BLaER1 treated with 17β-estradiol and CSF1 and Interleukin-3, amounts not matched to agents 10 nM and 100 nM (cell line): ENCODE measurements at regions not wholly inside any gene's neighbourhood (a gene's known extent, or its start where the extent isn't known, plus 50 kb on each side); places are given as distances from the start of the nearest gene placed in this dataset.

Experiments
- H3K27ac ChIP-seq, 11 experiments: shearing (Covaris generic); formaldehyde crosslinking; 2 replicates each; pipeline ENCODE4 v1.8.1; 2022
- H3K27me3 ChIP-seq, 11 experiments: shearing (Covaris generic); formaldehyde crosslinking; 2 replicates each; pipeline ENCODE4 v1.8.1; 2022
- H3K36me3 ChIP-seq, 11 experiments: shearing (Covaris generic); formaldehyde crosslinking; 2 replicates each; pipeline ENCODE4 v1.8.1; 2022
- H3K4me1 ChIP-seq, 10 experiments: shearing (Covaris generic); formaldehyde crosslinking; 2 replicates each; pipeline ENCODE4 v1.8.1; 2022
- H3K4me2 ChIP-seq, 11 experiments: shearing (Covaris generic); formaldehyde crosslinking; 2 replicates each; pipeline ENCODE4 v1.8.1; 2022
- H3K4me3 ChIP-seq, 10 experiments: shearing (Covaris generic); formaldehyde crosslinking; 2 replicates each; pipeline ENCODE4 v1.8.1; 2022
- H3K9ac ChIP-seq, 11 experiments: shearing (Covaris generic); formaldehyde crosslinking; 2 replicates each; pipeline ENCODE4 v1.8.1; 2022
- H3K9me3 ChIP-seq, 11 experiments: shearing (Covaris generic); formaldehyde crosslinking; replicated peaks in 1 of 11; 2 replicates each; pipeline ENCODE4 v1.8.1; 2022
- H4K20me1 ChIP-seq, 11 experiments: shearing (Covaris generic); formaldehyde crosslinking; 2 replicates each; pipeline ENCODE4 v1.8.1; 2022
- Cebpa-rat ChIP-seq, 11 experiments: shearing (Covaris generic); IDR thresholded peaks; 2 replicates each; pipeline ENCODE4 v1.8.1; 2022

- Histone ChIP-seq H3K9me3 (no peaks in the 10 kb centered on the region), H3K27me3 (no peaks in the 10 kb centered on the region), H4K20me1 (no peaks in the 10 kb centered on the region), H3K27ac (no peak overlapping the region), H3K4me3 (no peak overlapping the region), H3K36me3 (no peaks in the 10 kb centered on the region), H3K4me2 (no peak overlapping the region), H3K9ac (no peak overlapping the region), H3K4me1 (no peaks in the 10 kb centered on the region)
- no peak for TF ChIP-seq Cebpa-rat (IDR thresholded peaks at IDR 0.05)
Observed at GRCh38 chr12:5244513-5244972, 187.4 kb upstream of the NTF3 start.

- Histone ChIP-seq H4K20me1 (no peaks in the 10 kb centered on the region), H3K36me3 (no peaks in the 10 kb centered on the region), H3K27me3 (no peaks in the 10 kb centered on the region), H3K9me3 (no peaks in the 10 kb centered on the region), H3K4me2 (no peak overlapping the region), H3K4me3 (no peak overlapping the region), H3K9ac (no peak overlapping the region), H3K27ac (no peak overlapping the region), H3K4me1 (no peaks in the 10 kb centered on the region)
- no peak for TF ChIP-seq Cebpa-rat (IDR thresholded peaks at IDR 0.05)
Observed at GRCh38 chr12:5246196-5246595, 185.7 kb upstream of the NTF3 start.

GRCh38 chr12:5247144-5247543, 184.8 kb upstream of the NTF3 start:
- Histone ChIP-seq H3K27me3 (no peaks in the 10 kb centered on the region), H3K27ac (no peak overlapping the region), H3K4me3 (no peak overlapping the region), H3K36me3 (no peaks in the 10 kb centered on the region), H3K4me1 (no peaks in the 10 kb centered on the region), H3K9ac (no peak overlapping the region), H3K9me3 (no peaks in the 10 kb centered on the region), H3K4me2 (no peak overlapping the region), H4K20me1 (no peaks in the 10 kb centered on the region)
- TF ChIP-seq Cebpa-rat (IDR thresholded peaks at IDR 0.05) = no peak

- no peaks in the 10 kb centered on the region for H3K36me3 ChIP-seq
- H3K4me3 ChIP-seq = no peak overlapping the region
- no peaks in the 10 kb centered on the region for H3K27me3 ChIP-seq
- H4K20me1 ChIP-seq = no peaks in the 10 kb centered on the region
- no peak overlapping the region for H3K9ac ChIP-seq
- H3K4me1 ChIP-seq = no peaks in the 10 kb centered on the region
- no peak overlapping the region for H3K27ac ChIP-seq
- no peaks in the 10 kb centered on the region for H3K9me3 ChIP-seq
- no peak for TF ChIP-seq Cebpa-rat (IDR thresholded peaks at IDR 0.05)
- H3K4me2 ChIP-seq = no peak overlapping the region
Observed at GRCh38 chr12:5248230-5248629, 183.7 kb upstream of the NTF3 start.

- no peaks in the 10 kb centered on the region for H3K36me3 ChIP-seq
- H3K4me2 ChIP-seq = no peak overlapping the region
- no peak for TF ChIP-seq Cebpa-rat (IDR thresholded peaks at IDR 0.05)
- no peak overlapping the region for H3K4me3 ChIP-seq
- no peak overlapping the region for H3K27ac ChIP-seq
- H3K27me3 ChIP-seq = no peaks in the 10 kb centered on the region
- H3K9ac ChIP-seq = no peak overlapping the region
- no peaks in the 10 kb centered on the region for H3K9me3 ChIP-seq
- no peaks in the 10 kb centered on the region for H4K20me1 ChIP-seq
- H3K4me1 ChIP-seq = no peaks in the 10 kb centered on the region
Observed at GRCh38 chr12:5248999-5249526, 182.8 kb upstream of the NTF3 start.

GRCh38 chr12:5251092-5251491, 180.8 kb upstream of the NTF3 start:
- no peak overlapping the region for H3K4me3 ChIP-seq
- no peaks in the 10 kb centered on the region for H3K27me3 ChIP-seq
- no peak overlapping the region for H3K27ac ChIP-seq
- no peak for TF ChIP-seq Cebpa-rat (IDR thresholded peaks at IDR 0.05)
- no peaks in the 10 kb centered on the region for H4K20me1 ChIP-seq
- no peak overlapping the region for H3K4me2 ChIP-seq
- H3K4me1 ChIP-seq = no peaks in the 10 kb centered on the region
- H3K9ac ChIP-seq = no peak overlapping the region
- H3K9me3 ChIP-seq = no peaks in the 10 kb centered on the region
- no peaks in the 10 kb centered on the region for H3K36me3 ChIP-seq

GRCh38 chr12:5251786-5252185, 180.1 kb upstream of the NTF3 start:
- Histone ChIP-seq H4K20me1 (no peaks in the 10 kb centered on the region), H3K36me3 (no peaks in the 10 kb centered on the region), H3K4me2 (no peak overlapping the region), H3K9ac (no peak overlapping the region), H3K27me3 (no peaks in the 10 kb centered on the region), H3K4me1 (no peaks in the 10 kb centered on the region), H3K9me3 (no peaks in the 10 kb centered on the region), H3K4me3 (no peak overlapping the region), H3K27ac (no peak overlapping the region)
- peak in 2 of 11 experiments; percentile 33 to 39; a peak in 2 of 22 replicates for TF ChIP-seq Cebpa-rat (IDR thresholded peaks at IDR 0.05)

GRCh38 chr12:5254703-5255102, 177.2 kb upstream of the NTF3 start:
- Histone ChIP-seq H3K9me3 (no peaks in the 10 kb centered on the region), H3K4me2 (no peak overlapping the region), H3K27me3 (no peaks in the 10 kb centered on the region), H4K20me1 (no peaks in the 10 kb centered on the region), H3K4me1 (no peaks in the 10 kb centered on the region), H3K36me3 (no peaks in the 10 kb centered on the region), H3K27ac (no peak overlapping the region), H3K9ac (no peak overlapping the region), H3K4me3 (no peak overlapping the region)
- no peak for TF ChIP-seq Cebpa-rat (IDR thresholded peaks at IDR 0.05)

- TF ChIP-seq Cebpa-rat (IDR thresholded peaks at IDR 0.05) = no peak
- no peaks in the 10 kb centered on the region for H3K36me3 ChIP-seq
- no peak overlapping the region for H3K27ac ChIP-seq
- no peaks in the 10 kb centered on the region for H3K4me1 ChIP-seq
- H3K9me3 ChIP-seq = no peaks in the 10 kb centered on the region
- H3K27me3 ChIP-seq = no peaks in the 10 kb centered on the region
- H3K9ac ChIP-seq = no peak overlapping the region
- H4K20me1 ChIP-seq = no peaks in the 10 kb centered on the region
- H3K4me2 ChIP-seq = no peak overlapping the region
- H3K4me3 ChIP-seq = no peak overlapping the region
Observed at GRCh38 chr12:5257763-5258495, 174.0 kb upstream of the NTF3 start.

- H3K4me3 ChIP-seq = no peak overlapping the region
- no peak overlapping the region for H3K27ac ChIP-seq
- H3K27me3 ChIP-seq = no peaks in the 10 kb centered on the region
- no peak overlapping the region for H3K4me2 ChIP-seq
- no peaks in the 10 kb centered on the region for H4K20me1 ChIP-seq
- TF ChIP-seq Cebpa-rat (IDR thresholded peaks at IDR 0.05) = no peak
- H3K9ac ChIP-seq = no peak overlapping the region
- no peaks in the 10 kb centered on the region for H3K36me3 ChIP-seq
- no peaks in the 10 kb centered on the region for H3K9me3 ChIP-seq
- no peaks in the 10 kb centered on the region for H3K4me1 ChIP-seq
Observed at GRCh38 chr12:5258498-5258897, 173.4 kb upstream of the NTF3 start.
